GM10248 (cell line): ENCODE measurements at regions not wholly inside any gene's neighbourhood (a gene's known extent, or its start where the extent isn't known, plus 50 kb on each side); places are given as distances from the start of the nearest gene placed in this dataset.

Source experiments
- CTCF ChIA-PET: fragments of 300-600 bp; sonication (Branson Sonifier 250); formaldehyde crosslinking; extraction: SDS; loops from one replicate; lab custom pipeline; 2021; ENCODE audit warnings: antibody characterized with exemption; lab: Yijun Ruan, JAX
- POLR2A ChIA-PET: fragments of 350-650 bp; sonication (Branson Sonifier 250); formaldehyde crosslinking; extraction: SDS; loops from one replicate; lab custom pipeline; 2020; ENCODE audit warnings: antibody characterized with exemption; lab: Yijun Ruan, JAX
- DNase-seq: peaks from one replicate; pipeline ENCODE4 v3.0.0; 2012; ENCODE audit errors: extremely low spot score
- TF ChIP-seq, protein P1 (sequence below): IDR thresholded peaks from 2 replicates; pipeline ENCODE4 v1.5.1; 2012; ENCODE audit warnings: mild to moderate bottlenecking, low read depth; ENCODE audit errors: extremely low read depth, missing control alignments, control extremely low read depth

GRCh38 chr6:10297832-10298231, 117.0 kb downstream of the TFAP2A start:
- CTCF ChIA-PET = no interaction called here
- POLR2A ChIA-PET = no interaction called here
- TF ChIP-seq, protein P1, sequence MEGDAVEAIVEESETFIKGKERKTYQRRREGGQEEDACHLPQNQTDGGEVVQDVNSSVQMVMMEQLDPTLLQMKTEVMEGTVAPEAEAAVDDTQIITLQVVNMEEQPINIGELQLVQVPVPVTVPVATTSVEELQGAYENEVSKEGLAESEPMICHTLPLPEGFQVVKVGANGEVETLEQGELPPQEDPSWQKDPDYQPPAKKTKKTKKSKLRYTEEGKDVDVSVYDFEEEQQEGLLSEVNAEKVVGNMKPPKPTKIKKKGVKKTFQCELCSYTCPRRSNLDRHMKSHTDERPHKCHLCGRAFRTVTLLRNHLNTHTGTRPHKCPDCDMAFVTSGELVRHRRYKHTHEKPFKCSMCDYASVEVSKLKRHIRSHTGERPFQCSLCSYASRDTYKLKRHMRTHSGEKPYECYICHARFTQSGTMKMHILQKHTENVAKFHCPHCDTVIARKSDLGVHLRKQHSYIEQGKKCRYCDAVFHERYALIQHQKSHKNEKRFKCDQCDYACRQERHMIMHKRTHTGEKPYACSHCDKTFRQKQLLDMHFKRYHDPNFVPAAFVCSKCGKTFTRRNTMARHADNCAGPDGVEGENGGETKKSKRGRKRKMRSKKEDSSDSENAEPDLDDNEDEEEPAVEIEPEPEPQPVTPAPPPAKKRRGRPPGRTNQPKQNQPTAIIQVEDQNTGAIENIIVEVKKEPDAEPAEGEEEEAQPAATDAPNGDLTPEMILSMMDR = no peak
- DNase-seq = no peak

DNA sequence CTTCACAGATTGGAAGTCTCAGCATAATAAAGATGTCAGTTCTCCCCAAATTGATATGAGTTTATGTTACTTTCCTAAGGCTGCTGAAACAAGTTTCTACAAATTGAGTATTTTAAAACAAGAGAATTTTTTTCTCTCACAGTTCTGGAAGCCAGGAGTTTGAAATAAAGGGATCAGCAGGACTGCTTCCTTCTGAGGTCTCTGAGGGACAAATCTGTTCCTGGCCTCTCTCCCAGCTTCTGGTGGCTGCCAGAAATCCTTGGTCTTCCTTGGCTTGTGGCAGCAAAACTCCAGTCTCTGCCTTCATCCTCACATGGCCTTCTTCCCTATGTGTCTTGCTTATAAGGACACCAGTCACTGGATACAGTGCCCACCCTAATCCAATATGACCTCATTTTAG, 136.1 kb downstream of the TFAP2A start:
- no peak for DNase-seq
- TF ChIP-seq, protein P1 = no peak
- ChIA-PET POLR2A (no interaction called here), CTCF (no interaction called here)

GRCh38 chr6:10276660-10277287, 138.1 kb downstream of the TFAP2A start:
- TF ChIP-seq, protein P1 = no peak
- POLR2A ChIA-PET = no interaction called here
- DNase-seq = no peak
- CTCF ChIA-PET = no interaction called here

DNA sequence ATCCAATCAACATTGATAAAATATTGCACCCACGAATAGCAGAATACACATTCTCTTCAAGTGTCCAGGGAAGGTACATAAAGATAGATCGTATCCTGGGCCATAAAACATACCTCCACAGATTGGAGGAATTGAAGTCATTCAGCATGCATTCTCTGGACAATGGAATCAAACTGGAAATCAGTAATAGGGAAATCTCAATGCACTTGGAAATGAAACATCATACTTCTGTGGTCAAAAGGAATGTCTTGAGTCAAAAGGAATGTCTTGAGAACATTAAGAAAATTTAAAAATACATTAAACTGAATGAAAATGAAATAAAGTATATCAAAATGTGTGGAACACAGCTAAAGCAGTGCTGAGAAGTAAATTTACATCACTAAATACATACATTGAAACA, 138.8 kb downstream of the TFAP2A start:
- ChIA-PET POLR2A (no interaction called here), CTCF (no interaction called here)
- DNase-seq = no peak
- TF ChIP-seq, protein P1 = no peak

DNA sequence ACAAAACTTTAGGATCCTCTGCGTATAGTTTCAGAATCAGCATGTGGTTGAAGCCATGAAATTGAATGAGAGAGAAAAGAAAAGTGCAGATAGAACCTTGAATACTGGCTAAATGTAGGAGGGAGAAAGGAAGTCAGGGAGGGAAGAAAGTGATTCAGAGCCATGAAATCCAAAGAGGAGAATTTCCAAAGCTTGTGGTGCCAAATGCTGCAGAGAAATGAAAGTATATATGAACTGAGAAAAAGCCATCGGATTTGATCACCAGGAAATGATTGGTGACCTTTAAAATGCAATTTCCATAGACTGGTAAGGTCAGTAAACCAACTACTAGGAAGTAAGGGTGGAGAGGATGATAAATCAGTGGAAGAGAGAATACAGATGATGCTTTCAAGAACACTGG, 142.3 kb downstream of the TFAP2A start:
- TF ChIP-seq, protein P1 = no peak
- POLR2A ChIA-PET = no interaction called here
- DNase-seq = no peak
- CTCF ChIA-PET = no interaction called here

- TF ChIP-seq, protein P1 = no peak
- DNase-seq = no peak
- ChIA-PET POLR2A (no interaction called here), CTCF (no interaction called here)
Measured at GRCh38 chr6:10271982-10272381, 142.9 kb downstream of the TFAP2A start.

- CTCF ChIA-PET = no interaction called here
- TF ChIP-seq, protein P1 = no peak
- DNase-seq = no peak
Measured at GRCh38 chr6:10269814-10270472, 144.9 kb downstream of the TFAP2A start.

More at GRCh38 chr6:10269814-10270472, 144.9 kb downstream of the TFAP2A start:
- POLR2A ChIA-PET = no interaction called here
